ENCODE measurements at regions not wholly inside any gene's neighbourhood (a gene's known extent, or its start where the extent isn't known, plus 50 kb on each side); places are given as distances from the start of the nearest gene placed in this dataset.

DNA sequence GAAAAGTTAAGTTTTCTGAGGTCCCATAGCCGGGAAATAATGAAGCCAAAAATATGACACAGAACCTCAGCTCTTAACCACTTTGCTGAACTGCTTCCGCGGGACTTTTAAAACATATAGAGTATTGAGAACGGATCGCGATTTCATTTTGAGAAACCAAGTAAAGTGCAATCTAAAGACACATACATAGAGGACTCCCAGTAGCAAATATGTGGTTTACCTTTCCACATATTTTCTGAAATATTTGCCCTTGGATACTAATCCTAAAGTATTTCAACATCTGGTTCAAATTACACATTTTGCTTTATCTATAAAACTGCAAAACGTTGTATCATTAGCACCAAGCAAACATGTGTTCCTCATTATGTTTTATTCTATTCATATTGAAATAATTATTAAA lies 776.5 kb downstream of the ROBO2 start:
- no peaks in the 10 kb centered on the region for H3K79me1 ChIP-seq (ENCODE audit: insufficient read depth, low read depth, low read length, poor library complexity, severe bottlenecking)
- Mint-ChIP-seq H3K4me3 (no peak overlapping the region), H3K27ac (no peak overlapping the region), H3K9me3 (no peaks in the 10 kb centered on the region), H3K36me3 (ENCODE audit: insufficient read depth in 1 of 3, low read depth in 3 of 3) (no peaks in the 10 kb centered on the region), H3K27me3 (ENCODE audit: low read depth) (no peaks in the 10 kb centered on the region), H3K4me1 (0 out of 4 replicates have a peak, but pooled peaks cover 0 to 2% of the 10 kb centered on the region in 2 experiments)
- H3K4me1 ChIP-seq (ENCODE audit: insufficient read depth, low read length): no peaks in the 10 kb centered on the region
- no peak overlapping the region for H2BK12ac ChIP-seq (ENCODE audit: insufficient read length, low read depth, low read length)
- no peak overlapping the region for H3K9ac ChIP-seq (ENCODE audit: extremely low read depth, insufficient read length, low read length)
- no peak overlapping the region for H4K5ac ChIP-seq (ENCODE audit: insufficient read length, low read depth, low read length)
- no peak overlapping the region for H3K18ac ChIP-seq (ENCODE audit: insufficient read length, low read depth, low read length)
- no peak overlapping the region for H4K91ac ChIP-seq (ENCODE audit: insufficient read length, low read depth, low read length)
- no peaks in the 10 kb centered on the region for H3K9me3 ChIP-seq (ENCODE audit: control insufficient read depth, low read depth, low read length)
- DNase-seq: no peak
- H3T11ph ChIP-seq (ENCODE audit: low read length): no peak overlapping the region
- H3K23me2 ChIP-seq (ENCODE audit: insufficient read length, low read depth, low read length, poor library complexity, severe bottlenecking): no peaks in the 10 kb centered on the region
- WGBS (ENCODE audit: extremely low coverage, insufficient read length, low lambda C conversion rate): no CpG with 5 or more reads among the region's 7 CpGs
- no peak overlapping the region for H4K8ac ChIP-seq (replicated peaks; ENCODE audit: insufficient read length, low read depth, low read length)
- no peak for TF ChIP-seq CTCF (conservative IDR thresholded peaks at IDR 0.05)
- no peak overlapping the region for H3K4ac ChIP-seq (ENCODE audit: low read depth, low read length)
- no peak overlapping the region for H2BK15ac ChIP-seq (ENCODE audit: low read depth, low read length)
- no peak overlapping the region for H3K27ac ChIP-seq (ENCODE audit: insufficient read length, low read depth, low read length)
- no peak overlapping the region for H3K56ac ChIP-seq (ENCODE audit: insufficient read length, low read depth, low read length)
- no peak overlapping the region for H2AFZ ChIP-seq (ENCODE audit: low read length)
- no peaks in the 10 kb centered on the region for H3K27me3 ChIP-seq (ENCODE audit: insufficient read depth, low read length)
- H2BK5ac ChIP-seq (ENCODE audit: insufficient read length, low read length): no peak overlapping the region
- no peak overlapping the region for H3K23ac ChIP-seq (ENCODE audit: insufficient read length, low read depth, low read length)
- H3K14ac ChIP-seq (ENCODE audit: insufficient read depth, low read length): no peak overlapping the region
- H2BK20ac ChIP-seq (ENCODE audit: low read depth, low read length, poor library complexity, severe bottlenecking): no peak overlapping the region
- H3K79me2 ChIP-seq (ENCODE audit: insufficient read depth, low read length): no peaks in the 10 kb centered on the region
- H4K20me1 ChIP-seq (ENCODE audit: control insufficient read depth, insufficient read depth, insufficient read length): no peaks in the 10 kb centered on the region
- no peak overlapping the region for H2AK5ac ChIP-seq (ENCODE audit: insufficient read length, low read length)
- H3K4me2 ChIP-seq (ENCODE audit: insufficient read depth, insufficient read length, low read length): no peak overlapping the region
- H2BK120ac ChIP-seq (ENCODE audit: low read depth, low read length, poor library complexity, severe bottlenecking): no peak overlapping the region
